ENCODE measurements at regions not wholly inside any gene's neighbourhood (a gene's known extent, or its start where the extent isn't known, plus 50 kb on each side); places are given as distances from the start of the nearest gene placed in this dataset.

DNA sequence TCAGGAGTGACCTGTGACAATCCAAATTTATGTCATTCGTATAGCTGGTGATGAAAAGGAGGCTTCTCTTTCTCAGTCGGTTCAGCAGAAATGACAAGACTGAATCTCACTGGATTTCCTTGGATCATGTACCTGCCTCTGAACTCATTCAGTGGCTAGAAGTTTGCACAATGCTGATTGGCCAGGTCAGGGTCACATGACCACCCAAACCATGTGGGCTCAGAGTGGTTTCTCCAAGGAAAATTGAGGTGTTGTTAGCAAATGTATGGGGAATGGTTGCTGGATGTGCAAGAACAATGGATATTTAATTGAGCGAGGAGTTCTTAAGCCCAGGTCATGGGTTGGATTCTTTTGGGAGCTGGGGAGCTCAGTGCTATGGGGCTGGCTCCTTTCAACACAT is 227.5 kb downstream of the AACS start:
- no peak for DNase-seq
- Histone ChIP-seq H3K36me3 (ENCODE audit: insufficient read depth, low read length) (no peaks in the 10 kb centered on the region), H3K27me3 (ENCODE audit: low read length) (peaks cover 5% of the 10 kb centered on the region; the same call in 1 of the 2 replicates), H2AFZ (ENCODE audit: low read length) (no peak overlapping the region), H3K4me1 (ENCODE audit: low read length) (no peaks in the 10 kb centered on the region), H3K27ac (ENCODE audit: low read length) (no peak overlapping the region), H3K9me2 (replicated peaks; ENCODE audit: insufficient read depth, low read length) (no peaks in the 10 kb centered on the region), H3K4me3 (ENCODE audit: low read length) (no peak overlapping the region), H3K9me3 (ENCODE audit: low read length) (no peaks in the 10 kb centered on the region), H4K20me1 (ENCODE audit: insufficient read depth, low read depth, low read length) (no peaks in the 10 kb centered on the region), H3K79me2 (ENCODE audit: low read length) (no peaks in the 10 kb centered on the region), H3K4me2 (ENCODE audit: low read depth, low read length, poor library complexity, severe bottlenecking) (no peak overlapping the region), H3K9ac (ENCODE audit: low read length) (no peak overlapping the region)

GRCh38 chr12:125295550-125295949 is 230.3 kb downstream of the AACS start:
- Histone ChIP-seq H4K20me1 (ENCODE audit: insufficient read depth, low read depth, low read length) (no peaks in the 10 kb centered on the region), H3K27me3 (ENCODE audit: low read length) (no peaks in the 10 kb centered on the region), H3K27ac (ENCODE audit: low read length) (no peak overlapping the region), H3K4me1 (ENCODE audit: low read length) (no peaks in the 10 kb centered on the region), H3K9me2 (replicated peaks; ENCODE audit: insufficient read depth, low read length) (no peaks in the 10 kb centered on the region), H3K79me2 (ENCODE audit: low read length) (no peaks in the 10 kb centered on the region), H3K9me3 (ENCODE audit: low read length) (no peaks in the 10 kb centered on the region), H3K9ac (ENCODE audit: low read length) (no peak overlapping the region), H3K4me3 (ENCODE audit: low read length) (no peak overlapping the region), H3K36me3 (ENCODE audit: insufficient read depth, low read length) (no peaks in the 10 kb centered on the region), H2AFZ (ENCODE audit: low read length) (no peak overlapping the region), H3K4me2 (ENCODE audit: low read depth, low read length, poor library complexity, severe bottlenecking) (no peak overlapping the region)
- DNase-seq, result no peak

GRCh38 chr12:125296701-125297100 is 231.5 kb downstream of the AACS start:
- no peaks in the 10 kb centered on the region for H4K20me1 ChIP-seq (ENCODE audit: insufficient read depth, low read depth, low read length)
- H3K27ac ChIP-seq (ENCODE audit: low read length), result no peak overlapping the region

DNA sequence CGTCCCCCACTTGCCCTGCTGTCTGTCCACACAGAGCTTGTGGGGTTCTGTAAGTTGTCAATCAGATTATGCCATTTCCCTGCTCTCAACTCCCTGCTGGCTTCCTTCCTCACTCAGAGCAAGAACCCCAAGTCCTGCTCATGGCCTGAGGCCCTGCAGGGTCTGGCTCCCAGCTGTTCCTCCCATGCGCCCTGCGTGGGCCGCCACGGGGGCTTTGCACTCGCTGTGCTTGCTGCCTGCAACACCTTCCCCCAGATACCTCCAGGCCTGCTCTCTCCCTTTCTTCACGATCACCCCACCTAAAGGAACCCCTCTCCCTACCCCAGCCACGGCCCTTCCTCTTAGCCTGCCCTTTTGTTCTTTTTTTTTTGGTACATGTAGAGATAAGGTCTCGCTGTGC is 234.6 kb downstream of the AACS start:
- Histone ChIP-seq H3K27me3 (ENCODE audit: low read length) (no peaks in the 10 kb centered on the region), H3K9me2 (replicated peaks; ENCODE audit: insufficient read depth, low read length) (no peaks in the 10 kb centered on the region), H3K4me3 (ENCODE audit: low read length) (no peak overlapping the region), H3K4me1 (ENCODE audit: low read length) (no peaks in the 10 kb centered on the region), H3K9me3 (ENCODE audit: low read length) (no peaks in the 10 kb centered on the region), H3K9ac (ENCODE audit: low read length) (no peak overlapping the region), H3K79me2 (ENCODE audit: low read length) (no peaks in the 10 kb centered on the region), H3K4me2 (ENCODE audit: low read depth, low read length, poor library complexity, severe bottlenecking) (no peak overlapping the region), H4K20me1 (ENCODE audit: insufficient read depth, low read depth, low read length) (no peaks in the 10 kb centered on the region), H3K27ac (ENCODE audit: low read length) (no peak overlapping the region), H3K36me3 (ENCODE audit: insufficient read depth, low read length) (no peaks in the 10 kb centered on the region), H2AFZ (ENCODE audit: low read length) (no peak overlapping the region)
- no peak for DNase-seq

More at GRCh38 chr12:125296701-125297100, 231.5 kb downstream of the AACS start:
- Histone ChIP-seq H3K9me3 (ENCODE audit: low read length) (no peaks in the 10 kb centered on the region), H2AFZ (ENCODE audit: low read length) (no peak overlapping the region), H3K4me1 (ENCODE audit: low read length) (no peaks in the 10 kb centered on the region), H3K4me2 (ENCODE audit: low read depth, low read length, poor library complexity, severe bottlenecking) (no peak overlapping the region), H3K79me2 (ENCODE audit: low read length) (no peaks in the 10 kb centered on the region), H3K36me3 (ENCODE audit: insufficient read depth, low read length) (no peaks in the 10 kb centered on the region), H3K27me3 (ENCODE audit: low read length) (no peaks in the 10 kb centered on the region), H3K4me3 (ENCODE audit: low read length) (no peak overlapping the region), H3K9ac (ENCODE audit: low read length) (no peak overlapping the region), H3K9me2 (replicated peaks; ENCODE audit: insufficient read depth, low read length) (no peaks in the 10 kb centered on the region)
- no peak for DNase-seq

DNA sequence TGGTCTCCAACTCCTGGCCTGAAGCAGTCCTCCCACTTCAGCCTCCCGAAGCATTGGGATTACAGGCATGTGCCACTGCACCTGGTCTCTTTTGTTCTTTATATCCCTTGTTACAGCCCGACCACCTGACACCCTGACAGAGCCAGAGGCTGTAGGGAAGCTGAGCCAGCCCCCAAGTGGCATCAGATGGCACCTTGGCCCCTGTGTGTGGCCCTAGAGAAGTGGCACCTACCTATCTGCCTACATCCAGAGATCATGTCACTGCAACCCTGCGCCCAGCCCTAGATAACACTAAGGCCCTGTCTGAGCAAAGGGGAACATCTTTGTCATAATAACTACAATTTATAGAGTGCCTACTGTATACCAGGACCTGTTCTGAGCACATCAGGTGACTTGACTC is 235.0 kb downstream of the AACS start:
- H3K4me2 ChIP-seq (ENCODE audit: low read depth, low read length, poor library complexity, severe bottlenecking), result no peak overlapping the region
- no peaks in the 10 kb centered on the region for H3K79me2 ChIP-seq (ENCODE audit: low read length)
- H2AFZ ChIP-seq (ENCODE audit: low read length), result no peak overlapping the region
- no peaks in the 10 kb centered on the region for H3K27me3 ChIP-seq (ENCODE audit: low read length)
- H3K4me1 ChIP-seq (ENCODE audit: low read length), result no peaks in the 10 kb centered on the region
- H3K27ac ChIP-seq (ENCODE audit: low read length), result no peak overlapping the region
- no peaks in the 10 kb centered on the region for H3K9me2 ChIP-seq (replicated peaks; ENCODE audit: insufficient read depth, low read length)
- H3K36me3 ChIP-seq (ENCODE audit: insufficient read depth, low read length), result no peaks in the 10 kb centered on the region
- no peaks in the 10 kb centered on the region for H3K9me3 ChIP-seq (ENCODE audit: low read length)
- H4K20me1 ChIP-seq (ENCODE audit: insufficient read depth, low read depth, low read length), result no peaks in the 10 kb centered on the region
- no peak for DNase-seq
- no peak overlapping the region for H3K9ac ChIP-seq (ENCODE audit: low read length)
- H3K4me3 ChIP-seq (ENCODE audit: low read length), result no peak overlapping the region

DNA sequence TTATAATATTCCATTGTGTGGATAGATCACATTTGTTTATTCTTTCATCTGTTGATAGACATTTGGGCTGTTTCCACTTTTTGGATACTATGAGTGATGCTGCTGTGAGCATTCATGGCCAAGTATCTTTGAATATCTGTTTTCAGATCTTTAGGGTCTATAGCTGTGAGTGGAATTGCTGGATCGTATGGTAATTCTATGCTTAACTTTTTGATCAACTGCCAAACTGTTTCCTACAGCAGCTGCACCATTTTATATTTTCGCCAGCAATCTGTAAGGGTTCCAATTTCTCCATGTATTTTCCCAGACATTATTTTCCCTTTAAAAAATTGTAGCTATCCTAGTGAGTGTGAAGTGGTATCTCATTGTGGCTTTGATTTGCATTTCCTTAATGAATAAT is 238.1 kb downstream of the AACS start:
- H2AFZ ChIP-seq (ENCODE audit: low read length), result no peak overlapping the region
- no peak overlapping the region for H3K4me3 ChIP-seq (ENCODE audit: low read length)
- H3K9me2 ChIP-seq (replicated peaks; ENCODE audit: insufficient read depth, low read length), result no peaks in the 10 kb centered on the region
- H3K4me1 ChIP-seq (ENCODE audit: low read length), result no peaks in the 10 kb centered on the region
- H3K27ac ChIP-seq (ENCODE audit: low read length), result no peak overlapping the region
- no peaks in the 10 kb centered on the region for H3K36me3 ChIP-seq (ENCODE audit: insufficient read depth, low read length)
- no peaks in the 10 kb centered on the region for H4K20me1 ChIP-seq (ENCODE audit: insufficient read depth, low read depth, low read length)
- H3K27me3 ChIP-seq (ENCODE audit: low read length), result no peaks in the 10 kb centered on the region
- no peaks in the 10 kb centered on the region for H3K79me2 ChIP-seq (ENCODE audit: low read length)
- no peaks in the 10 kb centered on the region for H3K9me3 ChIP-seq (ENCODE audit: low read length)
- H3K9ac ChIP-seq (ENCODE audit: low read length), result no peak overlapping the region
- no peak for DNase-seq
- no peak overlapping the region for H3K4me2 ChIP-seq (ENCODE audit: low read depth, low read length, poor library complexity, severe bottlenecking)

DNA sequence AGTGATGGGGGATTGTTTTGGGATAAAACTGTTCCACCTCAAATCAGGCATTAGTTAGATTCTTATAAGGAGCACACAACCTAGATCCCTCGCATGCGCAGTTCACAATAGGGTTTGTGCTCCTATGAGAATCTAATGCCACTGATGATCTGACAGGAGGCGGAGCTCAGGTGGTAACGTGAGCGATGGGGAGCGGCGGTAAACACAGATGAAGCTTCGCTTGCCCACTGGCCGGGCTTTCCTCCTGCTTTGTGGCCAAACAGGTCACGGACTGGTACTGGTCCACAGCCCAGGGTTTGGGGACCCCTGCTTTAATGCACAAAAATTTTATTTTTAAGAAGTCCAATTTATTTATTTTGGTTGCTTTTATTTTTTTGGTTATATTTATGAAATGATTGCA is 238.8 kb downstream of the AACS start:
- Histone ChIP-seq H2AFZ (ENCODE audit: low read length) (no peak overlapping the region), H4K20me1 (ENCODE audit: insufficient read depth, low read depth, low read length) (no peaks in the 10 kb centered on the region)

DNA sequence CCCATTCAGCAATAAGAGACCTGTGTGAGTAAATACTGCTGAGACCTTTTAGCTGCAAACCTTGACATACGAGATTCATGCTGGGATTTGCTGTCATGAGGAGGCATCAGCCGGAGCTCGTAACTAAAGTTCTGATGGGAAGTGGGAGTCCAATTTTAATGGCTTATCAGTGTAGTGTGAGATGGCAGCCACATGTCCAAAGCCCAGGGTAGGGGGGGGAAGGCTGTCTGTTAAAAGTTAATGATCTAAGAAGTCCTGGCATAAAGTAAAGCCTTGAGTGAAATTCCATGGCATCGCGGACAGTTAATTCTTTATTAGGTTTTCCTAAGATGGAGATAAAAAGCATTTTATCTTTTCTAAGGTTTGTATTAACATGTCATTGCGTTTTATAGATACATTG is 240.0 kb downstream of the AACS start:
- Histone ChIP-seq H3K36me3 (ENCODE audit: insufficient read depth, low read length) (no peaks in the 10 kb centered on the region), H3K9me2 (replicated peaks; ENCODE audit: insufficient read depth, low read length) (no peaks in the 10 kb centered on the region), H3K4me1 (ENCODE audit: low read length) (0 out of 2 replicates have a peak, but pooled peaks cover under 1% of the 10 kb centered on the region), H3K27me3 (ENCODE audit: low read length) (no peaks in the 10 kb centered on the region), H3K4me2 (ENCODE audit: low read depth, low read length, poor library complexity, severe bottlenecking) (no peak overlapping the region), H3K27ac (ENCODE audit: low read length) (no peak overlapping the region), H3K79me2 (ENCODE audit: low read length) (no peaks in the 10 kb centered on the region), H4K20me1 (ENCODE audit: insufficient read depth, low read depth, low read length) (no peaks in the 10 kb centered on the region), H3K9ac (ENCODE audit: low read length) (no peak overlapping the region), H3K4me3 (ENCODE audit: low read length) (no peak overlapping the region), H2AFZ (ENCODE audit: low read length) (no peak overlapping the region), H3K9me3 (ENCODE audit: low read length) (no peaks in the 10 kb centered on the region)
- no peak for DNase-seq

More for the DNA sequence above, 238.8 kb downstream of the AACS start:
- H3K9me3 ChIP-seq (ENCODE audit: low read length), result no peaks in the 10 kb centered on the region
- no peaks in the 10 kb centered on the region for H3K79me2 ChIP-seq (ENCODE audit: low read length)
- H3K4me3 ChIP-seq (ENCODE audit: low read length), result no peak overlapping the region
- no peak overlapping the region for H3K9ac ChIP-seq (ENCODE audit: low read length)
- DNase-seq, result no peak
- no peak overlapping the region for H3K27ac ChIP-seq (ENCODE audit: low read length)
- H3K9me2 ChIP-seq (replicated peaks; ENCODE audit: insufficient read depth, low read length), result no peaks in the 10 kb centered on the region
- no peaks in the 10 kb centered on the region for H3K27me3 ChIP-seq (ENCODE audit: low read length)
- no peaks in the 10 kb centered on the region for H3K4me1 ChIP-seq (ENCODE audit: low read length)
- H3K36me3 ChIP-seq (ENCODE audit: insufficient read depth, low read length), result no peaks in the 10 kb centered on the region
- no peak overlapping the region for H3K4me2 ChIP-seq (ENCODE audit: low read depth, low read length, poor library complexity, severe bottlenecking)

- Histone ChIP-seq H2AFZ (ENCODE audit: low read length) (no peak overlapping the region), H3K4me3 (ENCODE audit: low read length) (no peak overlapping the region)
Observed at GRCh38 chr12:125310461-125310860, 245.2 kb downstream of the AACS start.

More at GRCh38 chr12:125310461-125310860, 245.2 kb downstream of the AACS start:
- Histone ChIP-seq H4K20me1 (ENCODE audit: insufficient read depth, low read depth, low read length) (no peaks in the 10 kb centered on the region), H3K27ac (ENCODE audit: low read length) (no peak overlapping the region), H3K36me3 (ENCODE audit: insufficient read depth, low read length) (no peaks in the 10 kb centered on the region), H3K9me2 (replicated peaks; ENCODE audit: insufficient read depth, low read length) (no peaks in the 10 kb centered on the region), H3K4me2 (ENCODE audit: low read depth, low read length, poor library complexity, severe bottlenecking) (no peak overlapping the region), H3K9me3 (ENCODE audit: low read length) (no peaks in the 10 kb centered on the region), H3K79me2 (ENCODE audit: low read length) (no peaks in the 10 kb centered on the region), H3K27me3 (ENCODE audit: low read length) (no peaks in the 10 kb centered on the region), H3K4me1 (ENCODE audit: low read length) (peaks cover 4% of the 10 kb centered on the region; the same call in 1 of the 2 replicates), H3K9ac (ENCODE audit: low read length) (no peak overlapping the region)
- DNase-seq, result no peak
